ENCODE measurements at regions not wholly inside any gene's neighbourhood (a gene's known extent, or its start where the extent isn't known, plus 50 kb on each side); places are given as distances from the start of the nearest gene placed in this dataset.
"Not testable (repeated sequence)": the region's sequence is repeated elsewhere in the genome, so short reads cannot be mapped to it uniquely, and the experiment has no call there.

DNA sequence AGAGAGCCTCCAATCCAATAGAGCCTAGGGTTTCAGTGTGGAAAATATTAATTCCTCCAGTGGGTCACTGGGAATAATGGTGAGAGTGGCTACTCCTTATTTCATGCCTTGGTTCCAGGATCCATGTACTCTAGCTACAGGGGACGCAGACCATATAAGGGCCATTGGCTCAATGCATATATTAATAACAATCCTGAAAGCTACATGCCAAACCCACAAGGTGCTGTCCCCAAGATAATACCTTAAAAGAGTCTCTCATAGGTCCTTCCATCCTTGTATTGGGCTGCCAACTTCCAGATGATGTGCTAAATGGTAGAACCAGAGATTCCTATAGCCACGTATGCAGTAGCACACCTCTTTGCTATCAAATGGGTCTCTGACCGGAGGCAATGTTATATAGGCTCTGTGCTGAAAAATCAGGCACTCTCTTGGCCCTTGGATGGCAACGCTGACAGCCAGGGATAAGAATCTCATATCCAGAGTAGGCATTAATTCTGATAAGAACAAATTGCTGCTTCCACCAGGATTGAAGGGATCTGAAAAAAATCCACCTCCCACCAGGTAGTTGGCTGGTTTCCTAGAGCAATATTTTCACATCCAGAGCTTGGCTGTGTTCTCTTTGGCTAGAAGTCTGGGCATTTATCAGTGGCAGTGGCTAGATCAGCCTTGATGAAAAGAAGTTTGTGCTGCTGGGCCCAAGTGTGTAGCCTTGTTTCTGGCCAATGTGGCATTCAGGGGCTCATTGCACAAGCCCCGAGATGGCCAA, 218.1 kb upstream of the MGAT5 start:
- DNase-seq, result no peak

DNA sequence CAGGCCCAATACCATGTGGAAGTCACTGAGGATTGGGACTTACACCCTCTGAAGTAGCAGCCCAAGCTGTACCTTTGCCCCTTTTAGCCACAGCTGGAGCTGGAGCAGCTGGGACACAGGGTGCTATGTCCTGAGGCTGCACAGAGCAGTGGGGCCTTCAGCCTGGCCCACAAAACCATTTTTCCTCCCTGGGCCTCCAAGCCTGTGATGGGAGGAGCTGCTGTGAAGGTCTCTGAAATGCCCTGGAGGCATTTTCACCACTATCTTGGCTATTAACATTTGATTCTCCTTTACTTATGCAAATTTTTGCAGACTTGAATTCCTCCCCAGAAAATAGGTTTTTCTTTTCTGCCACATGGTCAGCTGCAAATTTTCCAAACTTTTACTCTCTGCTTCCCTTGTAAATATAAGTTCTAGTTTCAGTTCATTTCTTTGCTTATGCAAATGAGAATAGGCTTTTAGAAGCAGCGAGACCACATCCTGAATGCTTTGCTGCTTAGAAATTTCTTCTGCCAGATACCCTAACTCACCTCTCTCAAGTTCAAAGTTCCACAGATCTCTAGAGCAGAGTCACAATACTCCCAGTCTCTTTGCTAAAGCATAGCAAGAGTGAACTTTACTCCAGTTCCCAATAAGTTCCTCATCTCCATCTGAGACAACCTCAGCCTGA, 213.8 kb upstream of the MGAT5 start:
- DNase-seq, result no peak

DNA sequence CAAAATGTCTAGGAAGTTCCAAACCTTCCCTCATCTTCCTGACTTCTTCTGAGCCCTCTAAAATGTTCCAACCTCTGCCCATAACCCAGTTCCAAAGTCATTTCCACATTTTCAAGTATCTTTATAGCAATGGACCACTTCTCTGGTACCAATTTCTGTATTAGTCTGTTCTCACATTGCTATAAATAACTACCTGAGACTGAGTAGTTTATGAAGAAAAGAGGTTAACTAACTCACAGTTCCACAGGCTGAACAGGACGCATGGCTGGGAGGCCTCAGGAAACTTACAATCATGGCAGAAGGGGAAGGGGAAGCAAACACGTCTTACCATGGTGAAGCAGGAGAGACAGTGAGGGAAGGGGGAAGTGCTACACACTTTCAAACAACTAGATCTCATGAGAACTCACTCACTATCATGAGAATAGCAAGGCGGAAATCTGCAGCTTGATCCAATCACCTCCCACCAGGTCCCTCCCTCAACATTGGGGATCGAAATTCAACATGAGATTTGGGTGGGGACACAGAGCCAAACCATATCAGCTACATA, 213.2 kb upstream of the MGAT5 start:
- DNase-seq, result not testable (repeated sequence)

DNA sequence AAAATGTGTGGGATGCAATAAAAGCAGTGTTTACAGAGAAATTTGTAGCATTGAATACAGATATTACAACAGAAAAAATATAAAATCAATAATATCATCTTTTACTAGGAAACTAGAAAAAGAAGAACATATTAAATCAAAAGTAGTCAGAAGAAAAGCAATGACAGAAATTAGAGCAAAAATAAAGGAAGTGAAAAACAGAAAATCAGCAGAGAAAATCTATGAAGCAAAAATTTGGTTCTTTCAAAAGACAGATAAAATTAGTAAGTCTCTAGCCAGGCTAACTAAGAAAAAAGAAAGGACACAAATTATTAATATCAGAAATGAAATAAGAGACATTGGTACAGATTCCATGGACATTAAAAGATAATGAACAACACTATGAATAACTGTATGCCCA, 212.0 kb upstream of the MGAT5 start:
- no peak for DNase-seq

DNA sequence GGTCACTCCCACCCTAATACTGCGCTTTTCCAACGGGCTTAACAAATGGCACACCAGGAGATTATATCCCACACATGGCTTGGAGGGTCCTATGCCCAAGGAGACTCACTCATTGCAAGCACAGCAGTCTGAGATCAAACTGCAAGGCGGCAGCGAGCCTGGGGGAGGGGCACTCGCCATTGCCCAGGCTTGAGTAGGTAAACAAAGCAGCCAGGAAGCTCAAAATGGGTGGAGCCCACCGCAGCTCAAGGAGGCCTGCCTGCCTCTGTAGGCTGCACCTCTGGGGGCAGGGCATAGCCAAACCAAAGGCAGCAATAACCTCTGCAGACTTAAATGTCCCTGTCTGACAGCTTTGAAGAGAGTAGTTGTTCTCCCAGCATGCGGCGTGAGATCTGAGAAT, 210.8 kb upstream of the MGAT5 start:
- DNase-seq, result not testable (repeated sequence)

DNA sequence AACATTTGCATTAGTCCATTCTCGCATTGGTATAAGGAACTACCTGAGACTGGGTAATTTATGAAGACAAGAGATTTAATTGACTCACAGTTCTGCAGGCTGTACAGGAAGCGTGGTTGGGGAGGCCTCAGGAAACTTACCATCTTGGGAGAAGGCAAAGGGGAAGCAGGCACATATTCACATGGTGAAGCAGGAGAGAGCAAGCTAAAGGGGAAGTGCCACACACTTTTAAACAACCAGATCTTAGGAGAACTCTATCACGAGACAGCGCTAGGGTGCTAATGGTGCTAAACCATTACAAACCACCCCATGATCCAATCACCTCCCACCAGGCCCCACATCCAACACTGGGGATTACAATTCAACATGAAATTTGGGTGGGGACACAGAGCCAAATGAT, 201.7 kb upstream of the MGAT5 start:
- no peak for DNase-seq

DNA sequence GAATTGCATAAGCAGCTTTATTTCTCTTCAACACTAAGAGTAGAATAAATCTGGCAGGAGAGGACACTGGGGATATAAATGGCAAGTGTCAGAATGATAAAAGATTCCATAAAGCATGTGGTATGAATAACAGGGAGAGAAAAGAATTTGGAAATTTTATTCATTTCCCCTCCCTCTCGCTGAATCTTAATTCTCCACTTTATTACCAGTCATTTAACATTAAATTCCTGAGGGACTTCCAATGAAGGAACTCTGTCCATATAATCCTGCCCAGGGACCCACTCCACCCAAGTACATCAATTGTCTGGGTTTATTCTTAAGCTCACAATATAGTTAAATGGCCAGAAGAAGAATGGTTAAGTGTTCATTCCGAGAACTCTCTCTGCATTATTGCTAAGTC, 197.7 kb upstream of the MGAT5 start:
- no peak for DNase-seq

DNA sequence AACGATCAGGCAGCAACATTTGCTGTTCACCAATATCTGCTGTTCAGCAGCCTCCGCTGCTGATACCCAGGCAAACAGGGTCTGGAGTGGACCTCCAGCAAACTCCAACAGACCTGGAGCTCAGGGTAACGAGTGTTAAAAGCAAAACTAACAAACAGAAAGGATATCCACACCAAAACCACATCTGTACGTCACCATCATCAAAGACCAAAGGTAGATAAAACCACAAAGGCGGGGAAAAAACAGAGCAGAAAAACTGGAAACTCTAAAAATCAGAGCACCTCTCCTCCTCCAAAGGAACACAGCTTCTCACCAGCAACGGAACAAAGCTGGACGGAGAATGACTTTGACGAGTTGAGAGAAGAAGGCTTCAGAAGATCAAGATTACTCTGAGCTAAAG, 192.8 kb upstream of the MGAT5 start:
- DNase-seq, result not testable (repeated sequence)

DNA sequence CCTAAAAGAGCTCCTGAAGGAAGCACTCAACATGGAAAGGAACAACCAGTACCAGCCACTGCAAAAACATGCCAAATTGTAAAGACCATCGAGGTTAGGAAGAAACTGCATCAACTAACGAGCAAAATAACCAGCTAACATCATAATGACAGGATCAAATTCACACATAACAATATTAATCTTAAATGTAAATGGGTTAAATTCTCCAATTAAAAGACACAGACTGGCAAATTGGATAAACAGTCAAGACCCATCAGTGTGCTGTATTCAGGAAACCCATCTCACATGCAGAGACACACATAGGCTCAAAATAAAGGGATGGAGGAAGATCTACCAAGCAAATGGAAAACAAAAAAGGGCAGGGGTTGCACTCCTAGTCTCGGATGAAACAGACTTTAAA, 191.6 kb upstream of the MGAT5 start:
- not testable (repeated sequence) for DNase-seq

DNA sequence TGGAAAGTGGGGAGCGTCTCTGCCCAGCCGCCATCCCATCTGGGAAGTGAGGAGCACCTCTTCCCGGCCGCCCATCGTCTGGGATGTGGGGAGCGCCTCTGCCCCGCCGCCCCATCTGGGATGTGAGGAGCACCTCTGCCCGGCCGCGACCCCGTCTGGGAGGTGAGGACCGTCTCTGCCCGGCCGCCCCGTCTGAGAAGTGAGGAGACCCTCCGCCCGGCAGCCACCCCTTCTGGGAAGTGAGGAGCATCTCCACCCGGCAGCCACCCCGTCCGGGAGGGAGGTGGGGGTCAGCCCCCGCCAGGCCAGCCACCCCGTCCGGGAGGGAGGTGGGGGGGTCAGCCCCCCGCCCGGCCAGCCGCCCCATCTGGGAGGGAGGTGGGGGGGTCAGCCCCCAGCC, 190.0 kb upstream of the MGAT5 start:
- DNase-seq, result not testable (repeated sequence)

DNA sequence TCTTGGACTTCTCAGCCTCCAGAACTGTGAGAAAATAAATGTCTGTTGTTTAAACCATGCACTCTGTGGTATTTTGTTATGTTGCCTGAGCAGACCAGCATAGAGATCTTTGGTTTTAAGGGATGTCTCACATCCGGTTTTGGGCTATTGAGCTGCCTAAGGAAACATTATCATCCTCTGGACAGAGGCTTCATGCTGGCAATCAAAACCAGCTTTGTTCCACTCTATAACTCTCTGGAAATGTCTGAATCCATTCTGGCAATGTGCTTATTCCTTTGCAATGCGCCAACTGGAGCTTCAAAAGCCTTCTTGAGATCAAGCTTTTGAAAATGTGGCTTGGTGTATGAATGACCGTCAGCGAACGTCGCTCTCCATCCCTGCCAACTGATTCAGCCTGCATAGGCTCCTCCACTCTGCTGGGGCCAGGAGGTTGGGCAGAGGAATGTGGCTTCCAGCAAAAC, 183.6 kb upstream of the MGAT5 start:
- no peak for DNase-seq

DNA sequence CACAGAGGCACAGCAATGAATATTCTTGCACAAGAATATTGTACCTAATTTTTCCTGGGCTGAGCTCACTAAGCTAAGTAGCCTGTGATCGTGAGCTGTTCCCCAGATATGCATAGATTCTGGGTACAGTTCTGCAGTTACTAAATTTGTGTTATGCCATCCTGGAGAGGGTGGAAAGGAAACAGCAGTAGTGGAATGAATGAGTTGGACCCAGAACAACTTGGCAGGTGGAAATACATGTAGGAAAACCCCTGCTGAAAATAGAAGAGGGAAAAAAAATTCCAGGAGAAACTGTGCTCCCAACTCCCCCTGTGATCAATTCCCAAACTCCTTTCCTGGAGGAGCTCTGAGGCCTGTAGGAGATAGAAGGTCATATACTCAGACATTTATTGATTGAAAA, 181.5 kb upstream of the MGAT5 start:
- no peak for DNase-seq

DNA sequence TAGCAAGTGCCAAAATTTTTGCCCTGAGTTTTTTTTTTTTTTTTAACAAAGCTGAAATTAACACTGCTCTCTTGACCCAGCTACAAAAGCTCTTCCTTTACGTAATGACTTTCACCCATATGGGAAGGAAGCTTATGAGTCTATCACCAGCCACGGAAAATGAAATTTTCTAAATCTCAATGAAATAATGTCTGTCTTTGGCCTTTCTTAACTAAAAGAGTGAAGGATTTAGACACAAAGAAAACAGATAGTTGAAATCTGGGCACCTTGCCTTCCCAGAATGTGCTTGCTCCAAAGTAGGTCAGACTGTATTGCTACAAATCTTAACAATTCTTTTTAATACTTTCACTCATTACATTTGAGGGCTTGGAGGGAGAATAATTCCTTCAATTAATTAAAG, 180.8 kb upstream of the MGAT5 start:
- no peak for DNase-seq

DNA sequence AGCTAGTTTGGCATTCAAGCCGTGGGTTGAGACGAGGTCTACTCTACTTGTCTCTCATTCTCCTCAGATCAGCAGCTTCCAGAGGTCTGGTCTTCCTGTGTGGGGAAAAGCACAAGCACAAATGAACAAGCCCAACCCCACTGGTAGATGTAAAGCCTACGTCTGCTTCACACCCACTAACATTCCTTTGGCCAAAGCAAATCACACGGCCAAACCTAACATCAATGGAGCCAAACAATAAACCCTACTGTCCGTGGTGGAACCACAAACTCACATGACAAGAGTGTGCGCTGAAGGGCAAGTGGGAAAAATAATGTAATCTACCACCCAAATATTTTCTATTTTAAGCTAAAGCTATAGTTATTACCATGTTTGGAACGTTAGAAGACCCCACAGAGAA, 179.3 kb upstream of the MGAT5 start:
- DNase-seq, result no peak

DNA sequence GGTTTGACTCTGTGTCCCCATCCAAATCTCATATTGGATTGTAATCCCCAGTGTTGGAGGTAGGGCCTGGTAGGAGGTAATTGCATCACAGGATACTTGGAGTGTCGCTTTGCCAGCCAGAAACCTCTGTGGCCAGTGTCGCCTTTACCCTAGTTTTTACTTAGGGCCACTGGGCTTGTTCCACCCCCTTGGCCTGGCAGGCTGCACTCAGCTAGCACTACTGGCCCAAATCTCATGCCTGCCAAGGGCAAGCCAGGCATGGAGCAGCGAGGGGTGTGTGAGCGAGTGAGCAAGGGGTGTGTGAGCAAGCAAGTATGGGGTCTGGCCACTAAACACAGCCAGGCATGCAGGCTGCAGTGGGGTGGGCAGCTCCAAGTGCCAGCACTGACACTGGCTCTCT, 178.7 kb upstream of the MGAT5 start:
- DNase-seq, result no peak

DNA sequence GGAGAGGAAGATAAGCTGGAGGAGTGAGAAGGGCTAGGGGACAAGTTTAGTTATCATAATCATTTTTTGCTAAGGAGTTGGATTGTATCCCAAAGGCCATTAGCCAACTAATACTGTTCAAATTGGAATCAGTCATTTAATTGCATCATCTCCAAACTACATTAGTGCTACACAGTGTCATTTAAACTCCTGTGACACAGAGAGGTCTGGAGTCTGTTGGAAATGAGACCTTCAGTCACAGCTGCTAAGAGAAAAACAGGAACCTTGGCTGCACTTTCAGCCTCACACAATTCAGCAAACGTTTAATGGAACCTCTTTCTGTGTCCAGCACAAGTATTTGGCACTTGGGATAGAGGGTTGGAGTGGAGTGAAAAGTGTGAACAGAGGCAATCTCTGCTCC, 175.5 kb upstream of the MGAT5 start:
- DNase-seq, result no peak

DNA sequence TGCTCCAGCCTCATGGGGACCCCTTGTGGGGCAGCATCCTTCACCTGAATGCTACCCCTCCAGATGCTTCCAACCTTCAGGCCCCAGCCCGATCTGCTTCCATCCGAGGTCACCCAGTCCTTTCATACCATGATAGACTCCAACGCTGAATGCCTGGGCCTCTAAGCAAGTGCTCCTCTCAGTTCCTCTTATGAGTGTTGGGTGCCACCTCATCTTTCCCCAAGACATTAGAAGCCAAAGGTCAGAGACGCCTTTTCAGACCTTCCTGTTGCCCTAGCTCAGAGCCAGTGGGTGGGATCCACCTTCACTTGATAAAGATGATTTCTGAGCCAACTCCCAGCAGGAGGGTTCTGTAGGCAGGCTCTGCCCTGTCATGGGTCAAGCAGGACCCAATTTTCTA, 174.5 kb upstream of the MGAT5 start:
- DNase-seq, result no peak

DNA sequence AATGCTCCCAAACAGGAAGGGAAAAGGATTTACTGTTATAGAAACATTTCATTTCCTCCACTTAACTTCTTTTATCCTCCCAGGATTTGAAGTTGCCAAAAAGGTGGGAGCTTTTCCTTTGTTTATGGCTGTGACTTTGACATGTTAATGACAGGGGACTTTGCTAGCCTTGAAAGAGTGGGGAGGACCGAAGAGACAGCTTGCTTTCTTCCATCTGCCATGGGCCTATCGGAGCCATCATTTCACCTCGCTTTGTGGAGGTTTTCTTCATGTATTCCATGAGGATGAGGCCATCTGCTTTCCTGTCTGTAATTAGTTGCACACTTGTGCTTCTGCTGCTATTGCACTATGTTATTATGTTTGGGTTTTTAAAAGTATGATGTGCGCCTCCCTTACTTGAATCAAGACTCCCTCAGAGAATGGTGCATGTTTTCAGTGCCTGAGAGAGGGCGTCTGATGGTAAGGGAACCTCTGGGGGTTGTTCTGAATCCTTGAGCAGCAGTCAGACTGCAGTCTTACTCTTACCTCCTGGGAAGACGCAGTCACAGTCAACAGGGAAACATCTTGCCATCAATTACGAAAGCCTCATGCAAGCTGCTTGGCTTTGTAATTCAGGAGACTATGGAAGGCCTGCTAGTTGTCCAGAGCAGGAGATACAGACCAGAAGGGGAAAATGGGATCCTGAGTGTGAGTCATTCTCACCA, 173.3 kb upstream of the MGAT5 start:
- DNase-seq, result no peak

DNA sequence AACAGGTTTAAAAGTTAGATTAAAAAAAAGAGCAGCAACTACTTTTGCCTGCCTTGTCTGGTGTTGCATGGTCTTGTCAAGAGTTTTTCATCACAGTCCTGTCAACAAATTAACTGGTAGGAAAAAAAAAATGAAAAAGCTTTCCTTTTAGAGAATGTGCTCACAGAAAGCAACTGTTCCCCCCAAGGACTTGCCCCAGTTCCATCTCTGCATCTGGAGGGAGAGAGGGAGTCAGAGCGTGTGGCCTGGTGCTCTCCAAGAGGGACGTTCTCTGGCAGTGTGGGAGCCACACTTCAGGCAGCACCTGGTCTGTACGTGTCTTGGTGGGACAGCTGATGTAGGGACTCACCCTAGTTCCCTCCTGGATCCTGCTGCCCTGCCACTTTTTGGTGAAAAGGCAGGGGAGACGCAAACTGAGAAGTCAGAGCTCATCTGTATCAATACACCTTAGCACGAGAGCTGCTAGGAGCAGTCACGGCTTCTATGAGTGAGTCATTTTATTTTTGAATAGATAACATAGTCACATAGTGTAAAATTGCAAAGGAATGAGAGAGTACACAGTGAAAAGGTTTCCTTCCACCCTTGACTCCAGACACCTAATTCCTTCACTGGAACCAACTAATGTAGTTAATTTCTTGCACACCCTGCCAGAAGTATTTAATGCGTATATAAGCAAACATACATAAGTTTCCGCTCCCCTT, 172.5 kb upstream of the MGAT5 start:
- DNase-seq, result no peak

DNA sequence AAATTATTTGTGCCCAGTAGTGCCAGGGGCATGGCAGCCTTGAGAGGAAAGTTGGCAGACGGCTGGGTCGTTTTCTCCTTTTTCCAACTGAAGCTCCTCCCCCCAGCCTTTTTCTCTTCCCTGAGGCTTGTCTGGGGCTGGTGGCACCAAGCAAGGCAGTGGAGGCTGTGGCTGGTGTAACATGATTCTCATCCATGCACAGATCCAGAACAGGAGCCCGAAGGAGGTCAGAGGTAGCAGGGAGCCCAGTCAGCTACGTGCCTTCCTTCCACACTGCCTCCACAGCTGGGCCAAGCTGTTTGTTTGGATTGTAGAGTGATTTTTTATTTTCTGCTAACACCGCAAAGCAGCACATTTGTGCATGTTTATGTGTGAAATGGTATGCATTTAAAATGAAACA, 170.3 kb upstream of the MGAT5 start:
- no peak for DNase-seq

DNA sequence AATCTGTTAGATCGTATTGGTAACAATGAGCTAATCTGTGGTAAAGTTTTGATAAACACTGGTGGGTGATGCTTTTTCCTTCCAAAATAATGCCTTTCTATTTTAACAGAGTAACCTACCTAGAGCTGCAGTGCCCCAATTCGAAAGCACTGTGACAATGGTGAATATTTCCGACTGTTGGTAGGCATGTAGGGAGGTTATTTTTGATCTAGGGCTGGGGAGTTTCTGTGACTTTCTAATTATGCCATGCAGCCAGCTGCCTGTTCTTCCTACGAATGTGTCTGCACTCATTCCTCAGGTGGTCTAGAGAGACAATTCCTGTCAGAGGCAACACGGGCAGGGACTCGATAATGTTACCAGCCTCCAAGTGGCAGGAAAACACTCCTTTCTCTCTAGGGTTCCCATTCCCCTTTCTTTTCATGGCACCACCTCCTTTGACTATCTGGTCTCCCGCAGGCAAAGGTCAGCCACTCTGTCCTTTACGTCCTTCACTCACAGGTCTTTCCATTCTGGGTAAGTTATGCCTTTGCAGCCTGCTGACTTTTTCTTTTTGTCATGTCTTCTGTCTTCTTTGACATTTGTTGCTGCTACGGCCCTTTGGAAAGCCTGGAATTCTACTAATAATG, 167.2 kb upstream of the MGAT5 start:
- no peak for DNase-seq

DNA sequence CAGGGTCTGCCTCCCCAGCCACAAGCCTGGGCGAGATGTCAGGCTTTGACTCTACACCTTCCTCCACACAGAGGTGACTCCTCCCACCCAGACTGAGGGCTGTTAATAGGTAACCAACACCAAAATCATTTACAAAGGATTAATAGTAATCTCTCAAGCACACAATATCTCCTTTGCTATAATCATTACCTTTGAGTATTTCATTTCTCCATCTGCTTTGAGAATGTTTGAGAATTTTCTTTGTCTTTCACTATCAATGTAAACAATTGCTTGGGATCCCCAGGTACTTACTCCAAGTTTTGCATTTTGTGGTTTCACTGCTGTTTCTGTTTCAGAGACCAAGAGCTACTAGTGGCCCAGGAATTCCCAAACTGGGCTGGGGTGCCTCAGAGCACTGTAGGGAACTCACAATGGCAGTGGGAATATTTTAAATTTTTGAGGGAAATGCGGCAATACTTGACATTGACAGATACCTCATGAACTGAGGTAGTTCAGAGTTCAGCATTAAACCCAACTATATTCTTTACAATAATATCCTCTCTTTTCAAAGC, 166.4 kb upstream of the MGAT5 start:
- DNase-seq, result no peak
